ENCODE measurements at regions not wholly inside any gene's neighbourhood (a gene's known extent, or its start where the extent isn't known, plus 50 kb on each side); places are given as distances from the start of the nearest gene placed in this dataset.
"Not testable (repeated sequence)": the region's sequence is repeated elsewhere in the genome, so short reads cannot be mapped to it uniquely, and the experiment has no call there.

- no peak for DNase-seq
Measured at GRCh38 chr4:177191586-177191985, 118.1 kb upstream of the NEIL3 start.

- no peak for DNase-seq
Measured at GRCh38 chr4:177191991-177192390, 117.7 kb upstream of the NEIL3 start.

GRCh38 chr4:177193024-177193715 is 116.5 kb upstream of the NEIL3 start:
- DNase-seq: not testable (repeated sequence)

GRCh38 chr4:177194906-177195305 is 114.8 kb upstream of the NEIL3 start:
- DNase-seq: no peak

GRCh38 chr4:177196615-177197014 is 113.1 kb upstream of the NEIL3 start:
- DNase-seq: no peak

- DNase-seq: no peak
Measured at GRCh38 chr4:177201614-177202013, 108.1 kb upstream of the NEIL3 start.

GRCh38 chr4:177204126-177204525 is 105.5 kb upstream of the NEIL3 start:
- DNase-seq: peak; percentile 51

- peak; percentile 54 for DNase-seq
Measured at GRCh38 chr4:177214935-177215334, 94.7 kb upstream of the NEIL3 start.

- DNase-seq: peak; percentile 31
Measured at GRCh38 chr4:177220376-177220775, 89.3 kb upstream of the NEIL3 start.

- no peak for DNase-seq
Measured at GRCh38 chr4:177222781-177223180, 86.9 kb upstream of the NEIL3 start.

GRCh38 chr4:177225605-177226004 is 84.1 kb upstream of the NEIL3 start:
- no peak for DNase-seq

- no peak for DNase-seq
Measured at GRCh38 chr4:177227636-177228035, 82.0 kb upstream of the NEIL3 start.

GRCh38 chr4:177228599-177228998 is 81.1 kb upstream of the NEIL3 start:
- no peak for DNase-seq

GRCh38 chr4:177229331-177229730 is 80.3 kb upstream of the NEIL3 start:
- DNase-seq: peak; percentile 16

GRCh38 chr4:177232473-177232872 is 77.2 kb upstream of the NEIL3 start:
- no peak for DNase-seq

GRCh38 chr4:177235026-177235425 is 74.6 kb upstream of the NEIL3 start:
- DNase-seq: no peak

GRCh38 chr4:177236886-177237285 is 72.8 kb upstream of the NEIL3 start:
- DNase-seq: no peak

- no peak for DNase-seq
Measured at GRCh38 chr4:177237291-177237690, 72.4 kb upstream of the NEIL3 start.

GRCh38 chr4:177239477-177239876 is 70.2 kb upstream of the NEIL3 start:
- no peak for DNase-seq

- no peak for DNase-seq
Measured at GRCh38 chr4:177239878-177240277, 69.8 kb upstream of the NEIL3 start.

- no peak for DNase-seq
Measured at GRCh38 chr4:177242651-177243286, 66.9 kb upstream of the NEIL3 start.

GRCh38 chr4:177246641-177247584 is 62.8 kb upstream of the NEIL3 start:
- no peak for DNase-seq

- peak; percentile 48 for DNase-seq
Measured at GRCh38 chr4:177250056-177250696, 59.5 kb upstream of the NEIL3 start.

All from MV-4-11 (cell line).